B cell (primary cell): ENCODE measurements at regions not wholly inside any gene's neighbourhood (a gene's known extent, or its start where the extent isn't known, plus 50 kb on each side); places are given as distances from the start of the nearest gene placed in this dataset.

Experiments
- ATAC-seq: fragments of 200-7000 bp; cut with Tn5 transposase; one replicate; pipeline ENCODE4 v1.10.0; 2021; ENCODE audit warnings: low read depth, mild to moderate bottlenecking, moderate number of reproducible peaks, moderate library complexity
- CTCF ChIA-PET: fragments of 350-600 bp; sonication (Branson Sonifier 250); formaldehyde crosslinking; loops from one replicate; lab custom pipeline; 2021; ENCODE audit warnings: antibody characterized with exemption, inconsistent platforms; lab: Charles Lee
- POLR2A ChIA-PET: fragments of 350-600 bp; sonication (Branson Sonifier 250); formaldehyde crosslinking; loops from one replicate; lab custom pipeline; 2021; ENCODE audit warnings: antibody characterized with exemption; lab: Charles Lee
- DNase-seq: peaks from one replicate; pipeline ENCODE4 v3.0.0; 2013
- H2AFZ ChIP-seq: 2 replicates; pipeline ENCODE4 v1.6.1; 2012; ENCODE audit warnings: mild to moderate bottlenecking, low read depth, low read length; ENCODE audit not compliant: insufficient read depth, poor library complexity, severe bottlenecking
- H3K27ac ChIP-seq, 2 donors: 1 replicate in 1 of 2; 2 replicates in 1 of 2; pipeline ENCODE4 v1.5.1; 2012 to 2013; ENCODE audit warnings: low read length in 2 of 2, mild to moderate bottlenecking in 2 of 2, moderate library complexity in 1 of 2
- H3K27me3 ChIP-seq, 4 experiments: fragments of 200-600 bp in 1 of 4; sonication (generic) in 1 of 4; replicated peaks in 1 of 4; 1 replicate in 2 of 4; 2 replicates in 2 of 4; pipeline versions ENCODE4 v1.6.1 to v1.7.0; 2013 to 2016; ENCODE audit warnings: low read length in 3 of 4, mild to moderate bottlenecking in 2 of 4, mixed read lengths in 1 of 4, moderate library complexity in 1 of 4; ENCODE audit not compliant: insufficient read depth in 4 of 4, control insufficient read depth in 3 of 4; ENCODE audit errors: control extremely low read depth in 1 of 4
- H3K36me3 ChIP-seq, 2 experiments: replicated peaks in 1 of 2; 1 replicate in 1 of 2; 2 replicates in 1 of 2; pipeline versions ENCODE4 v1.6.1 to v1.7.1; 2013; ENCODE audit warnings: low read length in 1 of 2; ENCODE audit not compliant: insufficient read depth in 2 of 2, control insufficient read depth in 1 of 2; ENCODE audit errors: control extremely low read depth in 1 of 2, extremely low read depth in 1 of 2
- H3K4me1 ChIP-seq, 2 donors: fragments of 200-600 bp in 1 of 2; sonication (generic) in 1 of 2; 1 replicate in 1 of 2; 2 replicates in 1 of 2; pipeline versions ENCODE4 v1.5.1 to v1.6.1; 2013 to 2017; ENCODE audit warnings: low read length in 2 of 2; ENCODE audit not compliant: control insufficient read depth in 2 of 2, insufficient read depth in 2 of 2
- H3K4me2 ChIP-seq: replicated peaks from 2 replicates; pipeline ENCODE3; 2012; ENCODE audit warnings: mild to moderate bottlenecking, low read depth, low read length; ENCODE audit not compliant: poor library complexity, severe bottlenecking
- H3K4me3 ChIP-seq, 5 experiments: fragments of 200-600 bp in 1 of 5; sonication (generic) in 1 of 5; 1 replicate in 3 of 5; 2 replicates in 2 of 5; pipeline versions ENCODE4 v1.5.1 to v1.7.0; 2011 to 2016; ENCODE audit warnings: low read length in 4 of 5, mild to moderate bottlenecking in 4 of 5, low read depth in 2 of 5, control low read depth in 1 of 5, moderate library complexity in 1 of 5; ENCODE audit not compliant: insufficient read depth in 1 of 5; ENCODE audit errors: control extremely low read depth in 1 of 5, extremely low read depth in 1 of 5
- H3K79me2 ChIP-seq: fragments of 200-600 bp; sonication (generic); one replicate; pipeline ENCODE4 v1.6.0; 2016; ENCODE audit warnings: low read length; ENCODE audit not compliant: control insufficient read depth, insufficient read depth
- H3K9ac ChIP-seq: fragments of 200-600 bp; sonication (generic); 2 replicates; pipeline ENCODE4 v1.6.1; 2017; ENCODE audit warnings: mild to moderate bottlenecking, low read length, moderate library complexity
- H3K9me3 ChIP-seq, 3 donors: one replicate each; pipeline versions ENCODE4 v1.6.1 to v1.7.1; 2013; ENCODE audit warnings: low read length in 2 of 3; ENCODE audit not compliant: control insufficient read depth in 2 of 3, insufficient read depth in 1 of 3; ENCODE audit errors: control extremely low read depth in 1 of 3
- H4K20me1 ChIP-seq: 2 replicates; pipeline ENCODE4 v1.6.0; 2012; ENCODE audit warnings: mild to moderate bottlenecking, low read length; ENCODE audit not compliant: insufficient read depth, control insufficient read depth, poor library complexity, severe bottlenecking
- H3K27ac Mint-ChIP-seq: one replicate; pipeline ENCODE4 v1.8.0; 2021; ENCODE audit warnings: mixed read lengths
- H3K27me3 Mint-ChIP-seq: one replicate; pipeline ENCODE4 v1.8.0; 2021; ENCODE audit warnings: mixed read lengths
- H3K4me1 Mint-ChIP-seq: one replicate; pipeline ENCODE4 v1.8.0; 2021; ENCODE audit warnings: mixed read lengths
- H3K4me3 Mint-ChIP-seq: one replicate; pipeline ENCODE4 v1.8.0; 2021; ENCODE audit warnings: mixed read lengths
- H3K9me3 Mint-ChIP-seq: one replicate; pipeline ENCODE4 v1.8.0; 2022; ENCODE audit warnings: mixed read lengths; ENCODE audit not compliant: insufficient read depth
- CTCF ChIP-seq: fragments of 200-600 bp; IDR thresholded peaks from one replicate; pipeline ENCODE4 v1.8.0; 2022; ENCODE audit warnings: antibody characterized with exemption, mild to moderate bottlenecking
- EZH2 ChIP-seq: IDR thresholded peaks from 2 replicates; pipeline ENCODE4 v1.6.1; 2012; ENCODE audit warnings: borderline replicate concordance, low read depth, mild to moderate bottlenecking, moderate library complexity, low read length; ENCODE audit not compliant: insufficient read depth, poor library complexity, severe bottlenecking
- WGBS: methylation state at CpG from one replicate; pipeline ENCODE4 v1.1.5; 2013; ENCODE audit warnings: missing lambda C conversion rate; ENCODE audit not compliant: insufficient coverage; 5-methylcytosine and 5-hydroxymethylcytosine counted together
- intact Hi-C: fragments of 100-400 bp; cut with micrococcal nuclease; formaldehyde crosslinking; loops from one replicate; pipeline ENCODE4 v1.10.0; 2022

- Mint-ChIP-seq H3K9me3 (peaks cover 5% of the 10 kb centered on the region), H3K4me3 (no peak overlapping the region), H3K4me1 (no peaks in the 10 kb centered on the region), H3K27ac (no peak overlapping the region), H3K27me3 (no peaks in the 10 kb centered on the region)
- no peak overlapping the region for H2AFZ ChIP-seq
- no peak overlapping the region for H3K27ac ChIP-seq
- no peaks in the 10 kb centered on the region for H3K79me2 ChIP-seq
- H3K9ac ChIP-seq, result no peak overlapping the region
- H3K27me3 ChIP-seq, result no peaks in the 10 kb centered on the region
- ChIA-PET CTCF (no interaction called here), POLR2A (no interaction called here)
- H4K20me1 ChIP-seq, result no peaks in the 10 kb centered on the region
- H3K36me3 ChIP-seq, result no peaks in the 10 kb centered on the region
- DNase-seq (no peak), ATAC-seq (no peak)
- TF ChIP-seq CTCF (no peak), EZH2 (no peak)
- H3K4me1 ChIP-seq, result no peaks in the 10 kb centered on the region
- intact Hi-C loops, result no loop called here
- H3K4me2 ChIP-seq, result no peak overlapping the region
- no peaks in the 10 kb centered on the region for H3K9me3 ChIP-seq
- no CpG with 5 or more reads among the region's 1 CpG for WGBS
- no peak overlapping the region for H3K4me3 ChIP-seq
Observed at GRCh38 chr1:68717330-68717729, 220.4 kb upstream of the DEPDC1 start.

DNA sequence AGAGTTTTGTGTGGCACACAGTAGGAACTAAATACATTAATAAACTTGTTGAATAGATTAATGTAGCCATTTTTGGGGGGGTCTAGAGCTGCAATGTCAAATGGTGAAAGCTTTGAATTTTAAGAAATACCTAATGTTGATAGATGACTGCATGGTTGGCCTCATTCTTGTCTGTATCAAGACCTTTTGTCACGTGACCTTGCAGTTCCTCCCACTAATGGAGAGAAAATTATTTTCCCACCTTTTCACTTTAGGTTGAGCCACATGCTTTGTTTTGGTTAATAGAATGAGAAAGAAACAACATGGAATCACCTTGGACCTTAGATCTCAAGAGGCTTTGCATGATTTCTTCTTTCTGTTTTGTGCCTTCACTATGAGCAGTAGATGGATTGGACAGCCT is 223.6 kb upstream of the DEPDC1 start:
- WGBS, result no CpG with 5 or more reads among the region's 1 CpG

More for the DNA sequence above, 223.6 kb upstream of the DEPDC1 start:
- no peaks in the 10 kb centered on the region for H3K4me1 Mint-ChIP-seq
- no peak overlapping the region for H3K4me3 ChIP-seq
- H3K4me3 Mint-ChIP-seq, result no peak overlapping the region
- intact Hi-C loops, result no loop called here
- ATAC-seq, result no peak
- ChIA-PET POLR2A (no interaction called here), CTCF (no interaction called here)
- TF ChIP-seq EZH2 (no peak), CTCF (no peak)
- no peak overlapping the region for H3K4me2 ChIP-seq
- no peak overlapping the region for H3K9ac ChIP-seq
- H3K4me1 ChIP-seq, result no peaks in the 10 kb centered on the region
- H3K9me3 ChIP-seq, result no peaks in the 10 kb centered on the region
- H3K36me3 ChIP-seq, result no peaks in the 10 kb centered on the region
- no peak overlapping the region for H2AFZ ChIP-seq
- peaks cover 3% of the 10 kb centered on the region for H3K9me3 Mint-ChIP-seq
- H3K27me3 Mint-ChIP-seq, result no peaks in the 10 kb centered on the region
- no peak for DNase-seq
- H4K20me1 ChIP-seq, result no peaks in the 10 kb centered on the region
- H3K79me2 ChIP-seq, result no peaks in the 10 kb centered on the region
- H3K27me3 ChIP-seq, result no peaks in the 10 kb centered on the region
- H3K27ac Mint-ChIP-seq, result no peak overlapping the region
- H3K27ac ChIP-seq, result no peak overlapping the region
